Activated CD8-positive, alpha-beta T cell treated with anti-CD3 and anti-CD28 coated beads, Interleukin-2, amount 10 ng/mL, durations not matched to agents 7 days and 5 days (primary cell): ENCODE measurements at regions not wholly inside any gene's neighbourhood (a gene's known extent, or its start where the extent isn't known, plus 50 kb on each side); places are given as distances from the start of the nearest gene placed in this dataset.

Experiments used
- ATAC-seq: fragments of 150-1000 bp; cut with Tn5 transposase; one replicate; pipeline ENCODE4 v1.10.0; 2021; ENCODE audit warnings: moderate library complexity
- CTCF ChIA-PET: fragments of 350-600 bp; sonication (Branson Sonifier 250); formaldehyde crosslinking; loops from one replicate; lab custom pipeline; 2021; ENCODE audit warnings: antibody characterized with exemption; lab: Charles Lee
- POLR2A ChIA-PET: fragments of 350-600 bp; sonication (Branson Sonifier 250); formaldehyde crosslinking; loops from one replicate; lab custom pipeline; 2021; ENCODE audit warnings: antibody characterized with exemption; lab: Charles Lee
- DNase-seq: peaks from one replicate; pipeline ENCODE4 v3.0.0-alpha.2; 2020
- H3K27ac Mint-ChIP-seq: one replicate; pipeline ENCODE4 v1.8.0; 2021; ENCODE audit warnings: mild to moderate bottlenecking, mixed read lengths
- H3K27me3 Mint-ChIP-seq: one replicate; pipeline ENCODE4 v1.8.0; 2021; ENCODE audit warnings: low read depth, mixed read lengths
- H3K36me3 Mint-ChIP-seq: one replicate; pipeline ENCODE4 v1.8.0; 2021; ENCODE audit warnings: low read depth, mixed read lengths
- H3K4me1 Mint-ChIP-seq: one replicate; pipeline ENCODE4 v1.8.0; 2021; ENCODE audit warnings: low read depth, mixed read lengths
- H3K4me3 Mint-ChIP-seq: one replicate; pipeline ENCODE4 v1.8.0; 2021; ENCODE audit warnings: mild to moderate bottlenecking, mixed read lengths
- H3K9me3 Mint-ChIP-seq: one replicate; pipeline ENCODE4 v1.8.0; 2022; ENCODE audit warnings: mixed read lengths; ENCODE audit not compliant: insufficient read depth

DNA sequence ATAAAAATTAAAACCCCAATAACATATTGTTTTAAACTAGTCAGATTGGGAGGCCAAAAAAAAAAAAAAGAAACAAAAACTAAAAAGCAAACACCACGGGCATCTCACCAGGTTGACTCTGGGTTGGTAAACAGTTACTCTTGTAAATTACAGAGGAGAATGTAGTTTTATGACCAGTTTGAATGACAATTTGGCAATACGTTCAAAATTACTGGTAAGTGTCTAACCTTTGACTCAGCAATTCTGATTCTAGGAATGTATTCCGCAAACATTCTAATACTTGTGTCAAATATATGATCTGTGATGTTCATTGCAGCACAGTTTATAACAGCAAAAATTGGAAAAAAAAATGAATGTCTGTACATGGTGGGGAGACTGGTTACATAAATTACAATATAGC, 1376.0 kb downstream of the TBC1D22A start:
- CTCF ChIA-PET, result no interaction called here
- Mint-ChIP-seq H3K27me3 (peaks cover 16% of the 10 kb centered on the region), H3K4me3 (no peak overlapping the region), H3K27ac (no peak overlapping the region), H3K4me1 (peaks cover 11% of the 10 kb centered on the region), H3K9me3 (no peaks in the 10 kb centered on the region), H3K36me3 (no peaks in the 10 kb centered on the region)
- no peak for DNase-seq
- no peak for ATAC-seq
- POLR2A ChIA-PET, result no interaction called here

DNA sequence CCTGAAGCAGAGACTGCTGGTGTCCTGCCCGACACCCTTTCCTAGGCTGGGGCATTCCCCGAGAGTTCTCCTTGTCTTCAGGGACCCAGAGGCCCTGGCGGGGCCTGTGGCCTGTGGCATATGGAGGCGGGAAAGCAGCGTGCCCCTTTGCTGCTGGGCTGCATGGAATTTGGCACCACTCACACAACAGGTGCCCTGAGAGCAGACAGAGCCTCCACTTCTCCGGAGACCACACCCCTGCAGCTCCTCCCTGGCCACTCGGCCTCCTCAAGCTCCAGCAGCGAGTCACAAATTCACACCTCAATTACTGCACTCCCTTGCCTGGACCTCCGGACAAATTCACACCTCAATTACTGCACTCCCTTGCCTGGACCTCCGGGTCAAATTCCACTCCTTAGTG, 1375.2 kb downstream of the TBC1D22A start:
- peaks cover 11% of the 10 kb centered on the region for H3K4me1 Mint-ChIP-seq
- ChIA-PET POLR2A (no interaction called here), CTCF (no interaction called here)
- no peaks in the 10 kb centered on the region for H3K36me3 Mint-ChIP-seq
- H3K4me3 Mint-ChIP-seq, result no peak overlapping the region
- no peaks in the 10 kb centered on the region for H3K9me3 Mint-ChIP-seq
- H3K27ac Mint-ChIP-seq, result no peak overlapping the region
- ATAC-seq, result no peak
- no peak for DNase-seq
- H3K27me3 Mint-ChIP-seq, result peaks cover 16% of the 10 kb centered on the region

DNA sequence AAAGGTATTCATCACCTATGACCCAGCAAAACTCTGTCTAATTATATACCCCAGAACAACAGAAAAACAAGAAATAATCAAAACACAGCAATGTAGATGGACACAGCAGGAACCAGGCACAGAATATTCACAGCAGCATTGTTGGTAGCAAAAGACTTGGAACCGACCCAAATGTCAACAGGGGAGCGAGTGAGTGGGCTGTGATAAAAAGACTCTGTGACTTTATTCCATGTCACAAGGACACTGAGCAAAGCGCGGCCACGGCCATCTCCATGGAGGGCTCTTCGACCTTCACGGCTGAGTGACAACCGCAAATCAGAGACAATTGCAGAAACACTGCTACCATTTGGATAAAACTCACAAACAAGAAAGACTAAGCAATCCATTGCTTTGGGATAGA, 1373.1 kb downstream of the TBC1D22A start:
- H3K36me3 Mint-ChIP-seq, result no peaks in the 10 kb centered on the region
- peaks cover 16% of the 10 kb centered on the region for H3K27me3 Mint-ChIP-seq
- peaks cover 11% of the 10 kb centered on the region for H3K4me1 Mint-ChIP-seq
- no peak overlapping the region for H3K4me3 Mint-ChIP-seq
- DNase-seq, result no peak
- no peak overlapping the region for H3K27ac Mint-ChIP-seq
- ChIA-PET CTCF (no interaction called here), POLR2A (no interaction called here)
- ATAC-seq, result no peak
- H3K9me3 Mint-ChIP-seq, result no peaks in the 10 kb centered on the region

GRCh38 chr22:48125416-48125815, 1363.0 kb downstream of the TBC1D22A start:
- ChIA-PET POLR2A (no interaction called here), CTCF (no interaction called here)
- H3K4me1 Mint-ChIP-seq, result no peaks in the 10 kb centered on the region
- no peaks in the 10 kb centered on the region for H3K9me3 Mint-ChIP-seq
- DNase-seq (no peak), ATAC-seq (no peak)
- no peaks in the 10 kb centered on the region for H3K36me3 Mint-ChIP-seq
- H3K27me3 Mint-ChIP-seq, result peaks cover 11% of the 10 kb centered on the region
- H3K27ac Mint-ChIP-seq, result no peak overlapping the region
- no peak overlapping the region for H3K4me3 Mint-ChIP-seq

DNA sequence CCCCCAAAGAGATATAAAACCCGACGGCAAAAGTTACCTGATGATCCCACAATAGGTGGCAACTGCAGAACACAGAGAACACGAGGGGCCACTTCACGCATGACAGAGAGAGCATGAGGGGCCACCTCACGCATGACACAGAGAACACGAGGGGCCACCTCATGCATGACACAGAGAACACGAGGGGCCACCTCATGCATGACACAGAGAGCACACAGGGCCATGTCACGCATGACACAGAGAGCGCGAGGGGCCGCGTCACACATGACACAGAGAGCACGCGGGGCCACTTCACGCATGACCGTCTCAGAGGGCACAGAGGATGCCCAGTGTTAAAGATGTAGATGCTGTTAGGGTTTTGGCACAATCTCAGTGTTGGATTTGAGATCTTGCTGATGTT, 1359.5 kb downstream of the TBC1D22A start:
- DNase-seq (no peak), ATAC-seq (no peak)
- Mint-ChIP-seq H3K27me3 (peaks cover 10% of the 10 kb centered on the region), H3K27ac (no peak overlapping the region), H3K9me3 (no peaks in the 10 kb centered on the region), H3K4me1 (no peaks in the 10 kb centered on the region), H3K36me3 (no peaks in the 10 kb centered on the region), H3K4me3 (no peak overlapping the region)
- CTCF ChIA-PET, result no interaction called here
- POLR2A ChIA-PET, result no interaction called here

DNA sequence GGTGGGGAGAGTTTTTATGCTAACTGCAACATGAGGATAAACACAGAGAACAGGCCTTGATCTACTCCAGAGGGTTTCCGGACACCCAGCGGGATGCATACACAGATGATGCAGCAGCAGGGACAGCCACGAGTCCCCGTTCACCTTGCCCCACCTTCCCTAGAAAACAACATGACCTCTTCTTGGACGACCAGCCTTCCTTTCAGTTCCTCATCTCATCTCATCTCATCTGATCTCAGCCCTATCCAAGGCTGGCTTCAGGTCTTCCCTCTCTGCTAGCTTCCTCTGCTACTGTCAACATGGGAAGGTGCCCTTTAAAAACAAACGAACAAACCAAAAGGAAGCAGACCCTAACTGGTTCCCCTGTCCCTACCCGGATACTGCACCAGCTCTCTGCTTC, 1356.2 kb downstream of the TBC1D22A start:
- POLR2A ChIA-PET, result no interaction called here
- Mint-ChIP-seq H3K27ac (no peak overlapping the region), H3K4me1 (no peaks in the 10 kb centered on the region), H3K9me3 (no peaks in the 10 kb centered on the region), H3K4me3 (no peak overlapping the region), H3K27me3 (peaks cover 11% of the 10 kb centered on the region), H3K36me3 (no peaks in the 10 kb centered on the region)
- ATAC-seq, result no peak
- DNase-seq, result no peak
- CTCF ChIA-PET, result no interaction called here

GRCh38 chr22:48116871-48117270, 1354.4 kb downstream of the TBC1D22A start:
- Mint-ChIP-seq H3K9me3 (peaks cover 5% of the 10 kb centered on the region), H3K27ac (no peak overlapping the region), H3K4me1 (no peaks in the 10 kb centered on the region), H3K27me3 (peaks cover 10% of the 10 kb centered on the region), H3K36me3 (no peaks in the 10 kb centered on the region), H3K4me3 (no peak overlapping the region)
- ChIA-PET CTCF (no interaction called here), POLR2A (no interaction called here)
- ATAC-seq, result no peak
- no peak for DNase-seq

DNA sequence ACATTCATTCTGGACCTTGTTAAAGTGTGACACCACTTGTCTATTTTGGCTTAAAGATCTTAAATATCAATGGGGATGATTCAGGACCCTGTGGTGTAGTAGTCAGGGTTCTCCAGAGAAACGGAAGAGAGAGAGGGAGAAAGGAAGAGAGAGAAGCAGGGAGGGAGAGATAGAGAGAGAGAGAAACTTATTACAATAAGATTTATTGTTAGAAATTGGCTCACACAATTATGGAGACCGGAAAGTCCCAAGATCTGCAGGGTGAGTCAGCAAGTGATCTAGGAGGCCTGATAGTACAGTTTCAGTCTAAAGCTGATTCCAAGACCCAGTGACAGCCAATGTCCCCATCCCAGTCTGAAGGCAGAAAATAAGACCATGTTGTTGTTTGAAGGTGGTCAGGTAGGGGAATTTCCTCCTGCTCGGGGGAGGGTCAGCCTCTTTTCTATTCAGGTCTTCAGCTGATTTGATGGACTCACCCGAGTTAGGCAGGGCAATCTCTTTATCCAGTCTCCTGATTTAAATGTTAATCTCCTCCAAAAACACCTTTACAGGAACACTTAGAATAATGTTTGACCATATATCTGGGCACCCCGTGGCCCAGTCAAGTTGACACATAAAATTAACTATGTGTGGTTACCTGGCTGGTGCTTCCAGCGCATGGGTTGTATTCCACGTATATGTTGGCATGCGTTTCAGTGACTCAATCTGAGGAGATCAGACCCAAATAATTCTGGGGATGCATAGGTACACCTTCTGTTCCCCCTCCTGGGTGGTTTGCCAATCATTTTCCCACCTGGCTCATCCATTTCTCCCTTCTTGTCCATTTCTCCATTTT, 1350.5 kb downstream of the TBC1D22A start:
- Mint-ChIP-seq H3K4me1 (no peaks in the 10 kb centered on the region), H3K36me3 (peaks cover 2% of the 10 kb centered on the region), H3K27me3 (peaks cover 20% of the 10 kb centered on the region), H3K27ac (no peak overlapping the region), H3K4me3 (no peak overlapping the region), H3K9me3 (peaks cover 9% of the 10 kb centered on the region)
- POLR2A ChIA-PET, result no interaction called here
- CTCF ChIA-PET, result no interaction called here
- ATAC-seq (no peak), DNase-seq (no peak)

DNA sequence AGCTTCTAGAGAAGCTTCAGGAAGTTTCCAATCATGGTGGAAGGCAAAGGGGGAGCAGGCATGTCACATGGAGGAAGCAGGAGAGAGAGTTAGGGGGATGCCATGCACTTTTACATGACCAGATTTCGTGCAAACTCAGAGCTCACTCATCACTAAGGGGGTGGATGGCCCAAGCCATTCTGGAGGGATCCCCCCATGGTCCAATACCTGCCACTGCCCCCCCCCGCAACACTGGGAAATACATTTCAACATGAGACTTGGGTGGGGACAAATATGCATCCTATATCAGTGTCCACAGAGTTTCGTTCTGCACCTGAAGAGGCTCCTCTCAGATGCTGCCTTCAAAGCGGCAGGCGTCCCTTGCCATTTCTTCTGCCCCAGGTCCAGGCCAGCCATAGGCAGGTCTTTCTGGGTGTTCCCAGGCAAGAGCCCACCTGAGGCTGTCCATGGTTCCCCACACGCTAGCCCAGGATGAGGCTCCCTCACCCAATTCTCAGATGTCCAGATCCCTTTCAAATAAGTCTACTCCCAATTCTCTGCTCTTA, 1344.3 kb downstream of the TBC1D22A start:
- H3K36me3 Mint-ChIP-seq, result peaks cover 6% of the 10 kb centered on the region
- peaks cover 33% of the 10 kb centered on the region for H3K27me3 Mint-ChIP-seq
- ChIA-PET POLR2A (no interaction called here), CTCF (no interaction called here)
- DNase-seq, result no peak
- no peak for ATAC-seq
- H3K4me3 Mint-ChIP-seq, result no peak overlapping the region
- peaks cover 9% of the 10 kb centered on the region for H3K9me3 Mint-ChIP-seq
- H3K4me1 Mint-ChIP-seq, result no peaks in the 10 kb centered on the region
- no peak overlapping the region for H3K27ac Mint-ChIP-seq

DNA sequence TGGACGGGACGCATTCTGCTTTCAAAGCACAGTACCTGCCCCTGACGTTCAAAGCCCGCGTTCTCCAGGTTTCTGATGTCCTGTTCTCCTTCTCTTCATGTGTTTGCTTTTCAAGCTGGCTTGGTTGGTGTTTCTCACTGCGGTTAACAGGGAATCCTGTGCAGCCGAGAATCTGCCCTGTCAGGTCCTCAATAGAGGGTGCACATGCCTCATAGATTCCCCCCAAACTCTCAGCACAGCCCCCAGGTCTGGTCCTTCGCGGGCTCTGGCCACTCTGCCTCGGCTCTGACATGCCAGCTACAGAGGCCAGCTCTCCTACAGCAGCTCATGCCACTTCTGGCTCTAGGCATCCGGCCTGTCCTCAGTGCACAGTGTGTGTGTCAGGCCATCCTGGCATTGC, 1343.8 kb downstream of the TBC1D22A start:
- H3K9me3 Mint-ChIP-seq, result peaks cover 10% of the 10 kb centered on the region
- no peak overlapping the region for H3K4me3 Mint-ChIP-seq
- ChIA-PET POLR2A (interaction anchor here (0.7 kb wide), 1 partner anchor 20 kb away, joined by 3 read pairs; no protein-coding TSS in a partner anchor), CTCF (no interaction called here)
- H3K4me1 Mint-ChIP-seq, result peaks cover 2% of the 10 kb centered on the region
- DNase-seq (no peak), ATAC-seq (no peak)
- H3K27me3 Mint-ChIP-seq, result peaks cover 32% of the 10 kb centered on the region
- peaks cover 6% of the 10 kb centered on the region for H3K36me3 Mint-ChIP-seq
- peak overlapping the region; percentile 10 for H3K27ac Mint-ChIP-seq

- Mint-ChIP-seq H3K27me3 (peaks cover 30% of the 10 kb centered on the region), H3K9me3 (peaks cover 10% of the 10 kb centered on the region), H3K36me3 (peaks cover 8% of the 10 kb centered on the region), H3K4me1 (peaks cover 12% of the 10 kb centered on the region), H3K27ac (no peak overlapping the region), H3K4me3 (no peak overlapping the region)
- DNase-seq, result no peak
- POLR2A ChIA-PET, result no interaction called here
- ATAC-seq, result no peak
- CTCF ChIA-PET, result no interaction called here
Observed at GRCh38 chr22:48105259-48105658, 1342.8 kb downstream of the TBC1D22A start.

- Mint-ChIP-seq H3K4me1 (peaks cover 17% of the 10 kb centered on the region), H3K27ac (no peak overlapping the region), H3K4me3 (no peak overlapping the region), H3K27me3 (peaks cover 25% of the 10 kb centered on the region), H3K36me3 (peaks cover 8% of the 10 kb centered on the region), H3K9me3 (peaks cover 10% of the 10 kb centered on the region)
- POLR2A ChIA-PET, result interaction anchor here (0.6 kb wide), 1 partner anchor 11 kb away, joined by 4 read pairs; no protein-coding TSS in a partner anchor
- no peak for DNase-seq
- CTCF ChIA-PET, result no interaction called here
- ATAC-seq, result no peak
Observed at GRCh38 chr22:48104766-48105165, 1342.3 kb downstream of the TBC1D22A start.
